ENCODE measurements at regions not wholly inside any gene's neighbourhood (a gene's known extent, or its start where the extent isn't known, plus 50 kb on each side); places are given as distances from the start of the nearest gene placed in this dataset.
"Not testable (repeated sequence)": the region's sequence is repeated elsewhere in the genome, so short reads cannot be mapped to it uniquely, and the experiment has no call there.

DNA sequence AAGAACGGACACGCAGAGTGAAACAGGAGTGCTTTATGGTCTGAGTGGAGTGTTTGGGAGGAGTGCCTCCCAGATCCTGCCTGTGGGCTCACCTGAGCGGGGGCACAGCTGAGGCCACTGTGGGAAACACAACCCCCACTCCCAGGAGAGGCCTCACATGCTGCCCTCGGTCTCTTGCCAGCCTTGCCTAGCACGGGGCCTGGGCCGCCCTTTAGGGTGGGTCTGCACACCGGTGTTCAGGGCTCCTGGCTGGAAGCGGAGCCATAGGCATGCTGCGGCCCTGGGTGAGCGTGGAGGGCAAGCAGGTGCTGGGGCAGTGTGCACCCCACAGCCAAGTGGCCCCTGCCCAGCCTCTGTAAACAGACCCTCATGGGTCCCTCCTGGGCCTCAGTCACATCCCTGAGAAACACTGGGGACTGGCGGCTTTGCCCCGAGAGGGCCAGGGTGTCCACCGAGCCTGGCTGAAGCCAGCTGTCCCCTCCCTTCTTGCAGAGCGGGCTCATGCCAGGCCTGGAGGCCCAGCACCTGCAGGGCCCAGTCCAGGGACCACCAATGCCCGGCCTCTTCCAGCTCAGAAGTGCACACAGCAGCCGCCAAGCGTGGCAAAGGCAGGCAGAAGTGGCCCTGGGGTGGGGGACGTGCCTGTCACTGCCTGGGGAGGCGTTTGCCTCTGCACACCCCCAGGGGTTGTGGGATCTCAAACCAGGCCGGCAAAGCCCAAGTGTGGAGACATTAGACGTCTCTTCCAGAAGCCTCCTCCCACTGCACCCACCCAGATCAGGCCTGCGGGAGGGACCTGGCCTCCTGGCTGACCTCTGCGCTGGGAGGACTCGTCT is 305.9 kb downstream of the CCDC74A start:
- H3K27me3 Mint-ChIP-seq; H3K4me3 Mint-ChIP-seq; H3K27ac Mint-ChIP-seq; H3K36me3 Mint-ChIP-seq; H3K4me1 Mint-ChIP-seq (ENCODE audit: unreplicated experiment); H3K9me3 Mint-ChIP-seq; DNase-seq (ENCODE audit: extremely low spot score, unreplicated experiment): not testable (repeated sequence)

DNA sequence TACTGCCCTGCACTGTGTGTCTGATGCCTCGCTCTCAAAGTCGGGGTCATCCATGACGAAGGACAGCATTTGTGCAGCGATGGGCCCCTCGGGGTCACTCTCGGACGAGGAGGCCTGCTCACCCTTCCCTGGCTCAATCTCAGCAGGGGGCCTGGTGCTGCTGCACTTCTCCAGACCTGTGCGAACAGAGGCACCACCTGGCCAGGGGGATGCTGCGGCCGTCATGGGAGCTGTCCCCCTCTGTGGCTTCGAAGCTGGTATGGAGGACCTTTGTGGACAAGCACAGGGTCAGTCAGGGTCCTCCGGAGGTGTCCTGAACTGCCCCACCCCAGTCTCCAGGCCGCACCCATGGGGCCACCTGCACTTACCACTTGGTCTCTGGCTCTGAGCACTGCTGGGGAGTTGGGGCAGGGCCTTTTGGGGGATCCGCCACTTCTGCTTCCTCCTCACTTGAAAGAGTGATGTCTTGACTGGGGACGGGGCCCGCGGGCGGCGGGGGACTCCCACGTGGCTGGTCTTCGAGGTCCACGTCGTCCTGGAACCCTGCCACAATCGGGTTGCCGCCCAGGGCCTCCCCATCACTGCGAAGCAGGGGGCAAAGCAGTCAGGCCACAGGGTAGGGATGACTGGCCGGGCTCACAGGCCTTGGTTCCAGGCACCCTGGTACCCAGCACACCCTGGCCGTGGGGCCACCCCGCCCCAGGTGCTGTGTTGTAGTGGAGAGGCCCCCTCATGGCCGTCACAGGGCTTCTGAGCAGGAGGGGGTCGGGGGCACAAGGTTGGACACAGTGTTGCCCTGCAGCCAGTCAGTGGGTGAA is 306.7 kb downstream of the CCDC74A start:
- H3K4me3 Mint-ChIP-seq; H3K27me3 Mint-ChIP-seq; H3K27ac Mint-ChIP-seq; H3K36me3 Mint-ChIP-seq; DNase-seq (ENCODE audit: extremely low spot score, unreplicated experiment); H3K9me3 Mint-ChIP-seq; H3K4me1 Mint-ChIP-seq (ENCODE audit: unreplicated experiment): not testable (repeated sequence)

DNA sequence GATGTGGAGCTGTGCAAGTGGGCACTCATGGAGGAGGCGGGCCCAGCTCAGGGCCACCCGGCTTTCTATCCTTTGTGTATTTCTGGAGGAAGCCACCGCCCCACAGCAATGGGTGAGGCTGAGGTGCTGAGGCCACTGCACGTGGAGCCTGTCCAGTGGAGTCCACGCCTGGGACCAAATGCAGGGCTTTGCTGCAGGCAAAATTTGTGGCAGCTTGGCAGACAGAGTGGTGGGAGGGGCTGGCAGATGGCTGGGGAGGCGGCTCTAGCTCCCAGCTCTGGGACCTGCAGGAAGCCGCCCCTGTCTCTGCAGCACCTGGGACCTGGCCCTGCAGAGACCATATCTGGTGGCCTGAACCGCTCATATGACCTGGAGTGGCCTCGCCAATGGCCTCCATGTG is 307.3 kb downstream of the CCDC74A start:
- not testable (repeated sequence) for DNase-seq (ENCODE audit: extremely low spot score, unreplicated experiment); H3K27me3 Mint-ChIP-seq; H3K27ac Mint-ChIP-seq; H3K4me3 Mint-ChIP-seq; H3K9me3 Mint-ChIP-seq; H3K36me3 Mint-ChIP-seq; H3K4me1 Mint-ChIP-seq (ENCODE audit: unreplicated experiment)

DNA sequence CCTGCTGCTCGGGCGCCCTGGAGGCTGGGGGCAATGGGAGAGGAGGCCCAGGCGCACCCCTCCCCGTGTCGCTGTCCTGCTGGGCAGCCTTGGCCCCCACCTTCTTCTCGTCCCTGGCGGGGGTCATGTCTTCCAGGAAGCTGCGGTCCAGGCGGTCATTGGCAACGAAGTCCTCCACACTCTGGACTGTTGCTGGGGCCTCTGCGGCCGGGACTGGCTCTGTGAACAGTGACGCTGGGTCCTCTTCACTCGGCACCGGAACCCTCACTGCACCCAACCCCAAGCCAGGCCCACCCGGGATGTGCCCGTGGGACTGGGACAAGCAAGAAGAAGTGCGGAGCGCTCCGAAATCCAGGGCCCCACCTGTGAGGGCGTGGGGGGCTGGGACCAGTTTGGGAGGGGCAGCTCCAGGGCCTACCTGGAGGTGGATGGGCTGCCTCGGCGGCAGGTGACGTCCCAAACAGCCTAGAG is 308.0 kb downstream of the CCDC74A start:
- Mint-ChIP-seq H3K27ac (no peak overlapping the region), H3K4me1 (ENCODE audit: unreplicated experiment) (no peaks in the 10 kb centered on the region), H3K36me3 (no peaks in the 10 kb centered on the region), H3K27me3 (peaks cover 8% of the 10 kb centered on the region), H3K9me3 (no peaks in the 10 kb centered on the region), H3K4me3 (no peak overlapping the region)
- DNase-seq (ENCODE audit: extremely low spot score, unreplicated experiment) = no peak
- TF ChIP-seq, protein P1, sequence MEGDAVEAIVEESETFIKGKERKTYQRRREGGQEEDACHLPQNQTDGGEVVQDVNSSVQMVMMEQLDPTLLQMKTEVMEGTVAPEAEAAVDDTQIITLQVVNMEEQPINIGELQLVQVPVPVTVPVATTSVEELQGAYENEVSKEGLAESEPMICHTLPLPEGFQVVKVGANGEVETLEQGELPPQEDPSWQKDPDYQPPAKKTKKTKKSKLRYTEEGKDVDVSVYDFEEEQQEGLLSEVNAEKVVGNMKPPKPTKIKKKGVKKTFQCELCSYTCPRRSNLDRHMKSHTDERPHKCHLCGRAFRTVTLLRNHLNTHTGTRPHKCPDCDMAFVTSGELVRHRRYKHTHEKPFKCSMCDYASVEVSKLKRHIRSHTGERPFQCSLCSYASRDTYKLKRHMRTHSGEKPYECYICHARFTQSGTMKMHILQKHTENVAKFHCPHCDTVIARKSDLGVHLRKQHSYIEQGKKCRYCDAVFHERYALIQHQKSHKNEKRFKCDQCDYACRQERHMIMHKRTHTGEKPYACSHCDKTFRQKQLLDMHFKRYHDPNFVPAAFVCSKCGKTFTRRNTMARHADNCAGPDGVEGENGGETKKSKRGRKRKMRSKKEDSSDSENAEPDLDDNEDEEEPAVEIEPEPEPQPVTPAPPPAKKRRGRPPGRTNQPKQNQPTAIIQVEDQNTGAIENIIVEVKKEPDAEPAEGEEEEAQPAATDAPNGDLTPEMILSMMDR (conservative IDR thresholded peaks at IDR 0.05) = no peak

DNA sequence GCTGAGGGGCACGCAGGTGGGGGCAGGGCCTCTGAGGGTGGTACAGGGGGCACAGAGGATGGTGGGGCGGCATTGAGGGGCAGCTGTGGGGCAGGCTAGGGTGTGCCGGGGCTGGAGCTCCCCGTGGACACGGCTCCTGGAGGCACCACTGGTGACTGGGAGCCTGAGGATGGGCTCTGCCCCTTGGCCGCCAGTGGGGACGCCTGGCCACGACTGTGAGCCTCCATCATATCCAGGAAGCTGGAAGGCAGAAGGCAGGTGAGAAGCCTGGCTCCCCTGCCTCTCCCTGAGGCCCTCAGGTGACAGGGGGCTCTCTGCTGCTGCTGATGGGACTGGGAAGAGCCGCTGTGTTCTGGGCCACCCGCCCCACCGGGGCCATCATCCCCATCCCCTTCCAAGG is 308.4 kb downstream of the CCDC74A start:
- not testable (repeated sequence) for H3K27me3 Mint-ChIP-seq; H3K36me3 Mint-ChIP-seq; H3K4me3 Mint-ChIP-seq; H3K27ac Mint-ChIP-seq; DNase-seq (ENCODE audit: extremely low spot score, unreplicated experiment); H3K4me1 Mint-ChIP-seq (ENCODE audit: unreplicated experiment); H3K9me3 Mint-ChIP-seq

DNA sequence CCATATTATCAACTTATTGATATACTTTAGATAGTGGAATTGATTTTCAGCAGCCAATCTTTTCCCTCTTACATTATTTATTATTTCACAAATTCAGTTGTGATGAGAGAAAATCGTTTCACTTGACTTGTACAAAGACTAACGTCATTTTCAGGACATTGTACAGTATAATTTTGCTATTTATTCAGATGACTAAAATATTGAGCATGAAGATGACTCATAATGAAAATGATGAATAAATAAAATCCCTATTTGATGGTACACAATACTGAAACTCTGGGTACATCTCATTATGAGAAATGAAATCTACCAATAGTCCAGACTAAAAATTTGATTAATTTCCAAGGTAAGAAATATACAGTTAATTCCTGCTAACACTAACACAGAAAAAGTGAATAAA is 316.4 kb downstream of the CCDC74A start:
- H3K4me3 Mint-ChIP-seq; H3K4me1 Mint-ChIP-seq (ENCODE audit: unreplicated experiment); H3K27ac Mint-ChIP-seq; H3K27me3 Mint-ChIP-seq; H3K9me3 Mint-ChIP-seq; H3K36me3 Mint-ChIP-seq; DNase-seq (ENCODE audit: extremely low spot score, unreplicated experiment): not testable (repeated sequence)

DNA sequence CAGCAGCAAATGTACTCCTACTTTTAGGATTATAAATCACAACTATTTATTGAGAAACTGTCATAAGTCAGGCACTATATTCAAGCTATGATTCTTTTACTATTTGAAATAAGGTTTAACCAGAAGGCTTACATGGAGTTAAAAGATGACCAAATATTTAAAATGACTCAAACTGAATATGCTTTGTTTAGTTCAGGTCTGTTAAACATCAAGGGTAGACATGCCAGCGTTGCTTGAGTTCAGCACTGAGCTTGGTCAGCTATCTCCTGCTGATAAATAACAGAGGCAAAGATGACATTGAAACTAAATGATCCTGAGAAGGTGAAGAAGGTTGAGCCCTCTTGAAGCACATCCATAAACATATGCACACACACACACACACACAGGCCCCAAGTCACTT is 305.6 kb downstream of the ANKRD30BL start:
- not testable (repeated sequence) for H3K9me3 Mint-ChIP-seq; H3K27ac Mint-ChIP-seq; H3K36me3 Mint-ChIP-seq; H3K4me1 Mint-ChIP-seq (ENCODE audit: unreplicated experiment); DNase-seq (ENCODE audit: extremely low spot score, unreplicated experiment); H3K27me3 Mint-ChIP-seq; H3K4me3 Mint-ChIP-seq

DNA sequence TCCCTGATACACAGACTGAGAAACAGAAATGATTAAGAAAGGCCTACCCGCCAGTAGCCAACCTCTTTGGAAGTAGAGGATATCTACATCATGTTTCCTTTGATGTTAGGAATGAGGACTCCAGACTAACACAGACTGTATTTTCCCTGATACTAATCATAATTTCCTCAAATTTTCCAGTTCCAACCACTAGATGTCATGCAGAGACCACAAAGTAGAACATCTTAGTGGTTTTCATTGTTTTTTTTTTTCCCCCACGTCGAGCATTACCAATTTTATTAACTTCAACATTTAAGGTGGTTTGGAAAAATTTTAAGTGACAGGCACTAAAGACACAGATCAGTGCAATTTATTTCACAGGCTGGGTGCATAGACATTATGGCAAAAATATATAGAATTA is 303.6 kb downstream of the ANKRD30BL start:
- H3K4me1 Mint-ChIP-seq (ENCODE audit: unreplicated experiment); H3K36me3 Mint-ChIP-seq; H3K27ac Mint-ChIP-seq; DNase-seq (ENCODE audit: extremely low spot score, unreplicated experiment); H3K9me3 Mint-ChIP-seq; H3K27me3 Mint-ChIP-seq; H3K4me3 Mint-ChIP-seq: not testable (repeated sequence)
- TF ChIP-seq, protein P1 (conservative IDR thresholded peaks at IDR 0.05) = peak; percentile 71
